Right cardiac atrium (tissue), 5 donors: ENCODE measurements at regions not wholly inside any gene's neighbourhood (a gene's known extent, or its start where the extent isn't known, plus 50 kb on each side); places are given as distances from the start of the nearest gene placed in this dataset.

ENCODE experiments used
- ATAC-seq, 2 donors: fragments of 200-7000 bp; cut with Tn5 transposase; one replicate each; pipeline versions ENCODE4 v1.8.0 to v1.9.1; 2020; ENCODE audit warnings: moderate library complexity in 2 of 2, mild to moderate bottlenecking in 1 of 2
- DNase-seq, 3 donors: peaks; one replicate each; pipeline ENCODE4 v3.0.0-alpha.2; 2020
- H3K27ac ChIP-seq: one replicate; pipeline ENCODE4 v1.5.1; 2013; ENCODE audit warnings: mild to moderate bottlenecking, low read length, control low read depth, moderate library complexity
- H3K27me3 ChIP-seq: one replicate; pipeline ENCODE4 v1.6.1; 2013; ENCODE audit not compliant: control insufficient read depth, insufficient read depth
- H3K4me1 ChIP-seq: one replicate; pipeline ENCODE4 v1.6.1; 2013; ENCODE audit warnings: low read length; ENCODE audit not compliant: control insufficient read depth, insufficient read depth
- H3K4me3 ChIP-seq: one replicate; pipeline ENCODE4 v1.5.1; 2013; ENCODE audit warnings: low read length, control low read depth
- H3K9me3 ChIP-seq: one replicate; pipeline ENCODE4 v1.6.1; 2013; ENCODE audit warnings: low read length; ENCODE audit not compliant: control insufficient read depth
- WGBS: extraction: QIAGEN DNeasy Blood & Tissue Kit; methylation state at CpG from one replicate; pipeline ENCODE4 v1.1.7; 2013; 5-methylcytosine and 5-hydroxymethylcytosine counted together
- intact Hi-C, 4 donors: fragments of 100-400 bp; cut with DNase I; formaldehyde crosslinking; loops; one replicate each; pipeline versions ENCODE4 v1.11.0 to v1.14.0; 2022 to 2023
- donor health status: healthy with polysubstance abuse.
- donor health status: DM: no; HTN: yes; CAD: no.
- donor health status: DM: no; HTN: no; CAD: no.
- donor health status: DM: no; HTN: yes; CAD: no; lungs with severe emphysema.
- donor health status: DM: yes; HTN: yes; CAD: no.

- no peaks in the 10 kb centered on the region for H3K27me3 ChIP-seq
- H3K27ac ChIP-seq = no peak overlapping the region
- H3K4me1 ChIP-seq = no peaks in the 10 kb centered on the region
- no peaks in the 10 kb centered on the region for H3K9me3 ChIP-seq
- intact Hi-C loops = no loop called here
- no peak for ATAC-seq
- 86% methylated on average over 20 of the region's 20 CpGs for WGBS
- DNase-seq = no peak
- no peak overlapping the region for H3K4me3 ChIP-seq
These were observed 313.3 kb downstream of the TMEM121 start for GRCh38 chr14:105839425-105840265.

- Histone ChIP-seq H3K27ac (no peak overlapping the region), H3K4me1 (no peaks in the 10 kb centered on the region), H3K4me3 (no peak overlapping the region), H3K9me3 (no peaks in the 10 kb centered on the region), H3K27me3 (no peaks in the 10 kb centered on the region)
- intact Hi-C loops = no loop called here
- 79% methylated on average over 32 of the region's 32 CpGs for WGBS
- ATAC-seq = no peak
- DNase-seq = no peak
These were observed 314.1 kb downstream of the TMEM121 start for GRCh38 chr14:105840266-105841021.

- ATAC-seq (no peak), DNase-seq (peak in 1 of 3 donors; percentile 2)
- WGBS = 76% methylated on average over 29 of the region's 29 CpGs
- Histone ChIP-seq H3K4me3 (no peak overlapping the region), H3K27ac (no peak overlapping the region), H3K9me3 (no peaks in the 10 kb centered on the region), H3K4me1 (no peaks in the 10 kb centered on the region), H3K27me3 (no peaks in the 10 kb centered on the region)
- intact Hi-C loops = no loop called here
These were observed 314.9 kb downstream of the TMEM121 start for GRCh38 chr14:105841022-105842009.

DNA sequence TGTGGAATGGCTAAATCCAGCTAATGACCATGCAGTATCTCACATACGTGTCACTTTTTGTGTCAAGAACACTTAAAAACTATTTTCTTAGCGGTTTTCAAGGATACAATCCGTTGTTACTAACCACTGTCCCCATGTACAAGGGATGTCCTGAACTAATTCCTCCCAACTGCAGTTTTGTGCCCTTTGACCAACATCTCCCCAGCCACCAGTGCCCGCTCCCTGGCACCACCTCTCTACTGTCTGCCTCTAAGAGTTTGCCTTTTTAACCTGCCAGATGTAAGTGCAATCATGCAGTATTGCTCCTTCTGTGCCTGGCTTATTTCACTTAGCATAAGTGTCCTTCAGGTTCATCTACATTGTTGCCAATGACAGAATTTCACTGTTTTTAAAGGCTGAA, 315.7 kb downstream of the TMEM121 start:
- no peak for DNase-seq
- no peaks in the 10 kb centered on the region for H3K9me3 ChIP-seq
- no peak overlapping the region for H3K27ac ChIP-seq
- no peaks in the 10 kb centered on the region for H3K27me3 ChIP-seq
- intact Hi-C loops = no loop called here
- no peaks in the 10 kb centered on the region for H3K4me1 ChIP-seq
- ATAC-seq = no peak
- WGBS = 68% methylated on average over 4 of the region's 4 CpGs
- H3K4me3 ChIP-seq = no peak overlapping the region

- 62% methylated on average over 13 of the region's 13 CpGs for WGBS
- no peaks in the 10 kb centered on the region for H3K27me3 ChIP-seq
- no peaks in the 10 kb centered on the region for H3K9me3 ChIP-seq
- H3K4me3 ChIP-seq = no peak overlapping the region
- H3K4me1 ChIP-seq = no peaks in the 10 kb centered on the region
- ATAC-seq (no peak), DNase-seq (peak in 2 of 3 donors; percentile 3 to 44)
- no peak overlapping the region for H3K27ac ChIP-seq
- intact Hi-C loops = no loop called here
These were observed 317.2 kb downstream of the TMEM121 start for GRCh38 chr14:105843444-105844046.

GRCh38 chr14:105844047-105844630, 317.8 kb downstream of the TMEM121 start:
- Histone ChIP-seq H3K4me3 (no peak overlapping the region), H3K27ac (no peak overlapping the region), H3K27me3 (no peaks in the 10 kb centered on the region), H3K9me3 (no peaks in the 10 kb centered on the region), H3K4me1 (no peaks in the 10 kb centered on the region)
- intact Hi-C loops = no loop called here
- WGBS = 87% methylated on average over 16 of the region's 16 CpGs
- ATAC-seq (no peak), DNase-seq (peak in 2 of 3 donors; percentile 3 to 46)

GRCh38 chr14:105844810-105845724, 318.7 kb downstream of the TMEM121 start:
- Histone ChIP-seq H3K9me3 (no peaks in the 10 kb centered on the region), H3K27me3 (no peaks in the 10 kb centered on the region), H3K4me1 (no peaks in the 10 kb centered on the region), H3K27ac (no peak overlapping the region), H3K4me3 (no peak overlapping the region)
- WGBS = 80% methylated on average over 18 of the region's 18 CpGs
- peak in 2 of 3 donors; percentile 1 to 48 for DNase-seq
- no peak for ATAC-seq
- intact Hi-C loops = no loop called here

- Histone ChIP-seq H3K27ac (no peak overlapping the region), H3K27me3 (no peaks in the 10 kb centered on the region), H3K4me3 (no peak overlapping the region), H3K4me1 (no peaks in the 10 kb centered on the region), H3K9me3 (no peaks in the 10 kb centered on the region)
- intact Hi-C loops = no loop called here
- WGBS = 81% methylated on average over 10 of the region's 10 CpGs
- DNase-seq = peak in 1 of 3 donors; percentile 1
- ATAC-seq = no peak
These were observed 319.4 kb downstream of the TMEM121 start for GRCh38 chr14:105845725-105846309.

DNA sequence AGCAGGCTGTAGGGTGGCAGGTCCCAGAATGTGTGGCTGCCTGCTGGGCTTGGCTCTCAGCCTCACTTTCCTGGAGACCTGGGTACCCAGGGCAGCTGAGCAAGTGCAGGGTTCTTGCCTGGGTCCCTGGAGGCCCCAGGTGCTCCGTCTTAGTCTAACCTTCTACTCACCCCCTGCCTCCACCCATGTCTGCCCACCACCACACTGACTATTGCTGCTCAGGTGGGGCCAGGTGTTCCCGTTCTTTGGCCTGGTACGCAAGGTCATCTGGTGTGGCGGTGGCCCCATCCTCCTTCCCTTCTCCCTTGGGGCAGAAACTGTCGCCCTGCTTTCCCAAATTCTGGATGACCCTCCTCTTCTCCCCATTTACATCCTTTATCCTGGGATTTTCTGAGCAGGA, 319.9 kb downstream of the TMEM121 start:
- intact Hi-C loops = no loop called here
- ATAC-seq = no peak
- H3K4me1 ChIP-seq = no peaks in the 10 kb centered on the region
- no peaks in the 10 kb centered on the region for H3K9me3 ChIP-seq
- peak in 1 of 3 donors; percentile 1 for DNase-seq
- no peaks in the 10 kb centered on the region for H3K27me3 ChIP-seq
- H3K4me3 ChIP-seq = no peak overlapping the region
- H3K27ac ChIP-seq = no peak overlapping the region
- WGBS = 85% methylated on average over 5 of the region's 5 CpGs
